ENCODE measurements at regions not wholly inside any gene's neighbourhood (a gene's known extent, or its start where the extent isn't known, plus 50 kb on each side); places are given as distances from the start of the nearest gene placed in this dataset.

GRCh38 chr7:43033369-43033768 is 79.1 kb upstream of the HECW1 start:
- H3K4ac ChIP-seq (ENCODE audit: low read depth, low read length): no peak overlapping the region
- H3K23ac ChIP-seq (ENCODE audit: insufficient read length, low read depth, low read length): no peak overlapping the region
- no peak overlapping the region for H2BK12ac ChIP-seq (ENCODE audit: insufficient read length, low read depth, low read length)
- Mint-ChIP-seq H3K4me1 (no peaks in the 10 kb centered on the region), H3K9me3 (peaks cover 0 to 3% of the 10 kb centered on the region in 2 experiments; a peak in 3 of 5 replicates), H3K27ac (no peak overlapping the region), H3K36me3 (ENCODE audit: insufficient read depth in 1 of 3, low read depth in 3 of 3) (no peaks in the 10 kb centered on the region), H3K4me3 (no peak overlapping the region), H3K27me3 (ENCODE audit: low read depth) (no peaks in the 10 kb centered on the region)
- no peak overlapping the region for H3K14ac ChIP-seq (ENCODE audit: insufficient read depth, low read length)
- no peak overlapping the region for H2AK5ac ChIP-seq (ENCODE audit: insufficient read length, low read length)
- no peak overlapping the region for H2AFZ ChIP-seq (ENCODE audit: low read length)
- H3K79me1 ChIP-seq (ENCODE audit: insufficient read depth, low read depth, low read length, poor library complexity, severe bottlenecking): no peaks in the 10 kb centered on the region
- no peaks in the 10 kb centered on the region for H3K79me2 ChIP-seq (ENCODE audit: insufficient read depth, low read length)
- H3K27me3 ChIP-seq (ENCODE audit: insufficient read depth, low read length): no peaks in the 10 kb centered on the region
- H3K4me2 ChIP-seq (ENCODE audit: insufficient read depth, insufficient read length, low read length): no peak overlapping the region
- H3K9ac ChIP-seq (ENCODE audit: extremely low read depth, insufficient read length, low read length): no peak overlapping the region
- no peak overlapping the region for H2BK120ac ChIP-seq (ENCODE audit: low read depth, low read length, poor library complexity, severe bottlenecking)
- WGBS (ENCODE audit: extremely low coverage, insufficient read length, low lambda C conversion rate): no CpG with 5 or more reads among the region's 2 CpGs
- no peak overlapping the region for H3K27ac ChIP-seq (ENCODE audit: insufficient read length, low read depth, low read length)
- no peaks in the 10 kb centered on the region for H4K20me1 ChIP-seq (ENCODE audit: control insufficient read depth, insufficient read depth, insufficient read length)
- no peak overlapping the region for H4K8ac ChIP-seq (replicated peaks; ENCODE audit: insufficient read length, low read depth, low read length)
- no peak overlapping the region for H3T11ph ChIP-seq (ENCODE audit: low read length)
- no peak overlapping the region for H2BK20ac ChIP-seq (ENCODE audit: low read depth, low read length, poor library complexity, severe bottlenecking)
- no peak for TF ChIP-seq CTCF (conservative IDR thresholded peaks at IDR 0.05)
- no peak overlapping the region for H2BK15ac ChIP-seq (ENCODE audit: low read depth, low read length)
- H2BK5ac ChIP-seq (ENCODE audit: insufficient read length, low read length): no peak overlapping the region
- no peaks in the 10 kb centered on the region for H3K23me2 ChIP-seq (ENCODE audit: insufficient read length, low read depth, low read length, poor library complexity, severe bottlenecking)
- no peak overlapping the region for H3K56ac ChIP-seq (ENCODE audit: insufficient read length, low read depth, low read length)
- H4K5ac ChIP-seq (ENCODE audit: insufficient read length, low read depth, low read length): no peak overlapping the region
- no peaks in the 10 kb centered on the region for H3K4me1 ChIP-seq (ENCODE audit: insufficient read depth, low read length)
- DNase-seq: no peak
- H3K9me3 ChIP-seq (ENCODE audit: control insufficient read depth, low read depth, low read length): no peaks in the 10 kb centered on the region
- no peak overlapping the region for H4K91ac ChIP-seq (ENCODE audit: insufficient read length, low read depth, low read length)
- no peak overlapping the region for H3K18ac ChIP-seq (ENCODE audit: insufficient read length, low read depth, low read length)

Data from H9 (cell line).